GM19467 (cell line): ENCODE measurements at regions not wholly inside any gene's neighbourhood (a gene's known extent, or its start where the extent isn't known, plus 50 kb on each side); places are given as distances from the start of the nearest gene placed in this dataset.
"Not testable (repeated sequence)": the region's sequence is repeated elsewhere in the genome, so short reads cannot be mapped to it uniquely, and the experiment has no call there.

Source experiments
- ATAC-seq: cut with Tn5 transposase; IDR thresholded peaks from one replicate; pipeline ENCODE4 v1.9.1; 2021; ENCODE audit warnings: mild to moderate bottlenecking, moderate library complexity; ENCODE audit not compliant: unreplicated experiment

DNA sequence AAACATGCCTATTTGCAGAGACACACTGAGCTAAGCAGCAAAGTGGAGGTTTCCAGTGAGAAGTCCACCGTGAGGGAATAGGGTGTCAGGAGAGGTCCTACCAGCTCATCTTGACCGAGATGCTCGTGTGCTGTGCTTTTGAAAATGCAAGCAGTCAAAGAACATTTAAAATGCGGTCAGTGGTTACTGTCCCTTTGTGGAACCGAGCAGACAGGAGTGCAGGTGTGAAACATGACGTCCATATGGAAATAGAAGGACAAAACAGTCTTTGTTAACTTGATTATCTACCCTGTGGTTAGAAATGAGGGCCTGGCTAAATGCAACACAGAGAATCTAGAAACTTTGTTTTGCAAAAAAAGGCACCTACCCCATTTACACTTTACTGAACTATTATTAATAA, 473.3 kb downstream of the SPATA31A6 start:
- ATAC-seq: not testable (repeated sequence)

- not testable (repeated sequence) for ATAC-seq
Observed at GRCh38 chr9:42657496-42657895, 474.0 kb downstream of the SPATA31A6 start.

- not testable (repeated sequence) for ATAC-seq
Observed at GRCh38 chr9:42697146-42697545, 513.7 kb downstream of the SPATA31A6 start.

GRCh38 chr9:42702890-42703289, 519.4 kb downstream of the SPATA31A6 start:
- not testable (repeated sequence) for ATAC-seq

- ATAC-seq: not testable (repeated sequence)
Observed at GRCh38 chr9:42724841-42725835, 541.7 kb downstream of the SPATA31A6 start.

- peak; percentile 67 for ATAC-seq
Observed at GRCh38 chr9:42743030-42743814, 559.8 kb downstream of the SPATA31A6 start.

GRCh38 chr9:42757251-42757650, 573.8 kb downstream of the SPATA31A6 start:
- ATAC-seq: not testable (repeated sequence)

GRCh38 chr9:42759320-42759719, 575.9 kb downstream of the SPATA31A6 start:
- not testable (repeated sequence) for ATAC-seq

DNA sequence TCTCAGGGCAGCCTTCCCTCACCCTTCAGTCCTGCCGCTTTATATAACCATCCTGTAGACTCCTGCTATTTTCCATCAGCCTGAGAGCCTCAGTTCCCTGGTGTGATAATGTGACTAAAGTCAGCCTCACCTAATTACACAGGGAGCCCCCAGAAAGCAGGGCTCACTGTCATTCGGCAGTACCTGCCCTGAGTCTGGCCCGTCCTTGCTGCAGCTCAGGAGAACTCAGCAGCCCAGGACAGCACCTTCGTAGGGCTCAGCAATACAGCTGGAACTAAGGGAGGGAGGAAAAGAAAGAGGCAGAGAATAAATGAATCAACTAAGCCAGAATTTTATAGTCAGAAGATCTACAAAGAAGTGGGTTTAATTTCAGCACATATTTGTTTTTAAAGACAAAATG, 598.7 kb downstream of the SPATA31A6 start:
- ATAC-seq: not testable (repeated sequence)

- not testable (repeated sequence) for ATAC-seq
Observed at GRCh38 chr9:42792725-42793124, 609.3 kb downstream of the SPATA31A6 start.

DNA sequence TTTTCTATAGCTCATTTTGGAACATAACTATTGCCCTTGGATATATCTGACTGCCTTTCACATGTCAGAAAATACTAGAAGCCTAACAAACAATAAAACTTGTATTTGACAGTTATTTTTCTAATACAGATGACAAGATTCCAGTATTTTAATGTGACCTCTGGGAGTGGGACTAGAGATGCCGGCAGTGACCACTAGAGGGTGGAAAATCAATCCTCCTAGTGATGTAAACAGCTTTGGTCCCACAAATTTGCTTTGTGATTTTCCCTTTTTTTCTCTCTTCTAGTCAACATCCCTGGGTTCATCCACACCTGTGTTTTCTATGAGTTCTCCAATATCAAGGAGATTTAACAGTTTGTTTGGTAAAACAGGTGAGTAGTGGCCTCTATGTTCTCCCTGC, 615.1 kb downstream of the SPATA31A6 start:
- peak; percentile 66 for ATAC-seq

GRCh38 chr9:42802716-42803115, 619.3 kb downstream of the SPATA31A6 start:
- not testable (repeated sequence) for ATAC-seq

DNA sequence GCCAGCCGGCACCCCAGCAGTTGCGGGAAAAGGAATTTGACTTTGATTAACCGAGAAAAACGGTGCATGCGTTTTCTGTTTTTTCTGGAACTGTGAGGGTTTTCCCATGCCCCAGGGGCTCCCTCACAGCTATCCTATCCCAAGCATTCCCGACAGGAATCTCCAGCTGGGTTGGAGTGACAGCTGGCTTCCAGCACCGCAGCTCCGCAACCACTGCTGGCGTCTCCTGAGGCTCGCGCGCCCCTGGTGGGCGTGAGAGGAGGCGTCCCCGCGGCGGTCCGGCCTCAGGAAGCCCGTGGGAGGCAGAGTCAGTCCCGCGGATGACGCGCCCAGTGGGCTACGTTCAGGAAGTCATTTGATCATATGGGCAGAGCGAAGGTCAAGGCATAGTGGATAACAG, 623.2 kb downstream of the SPATA31A6 start:
- ATAC-seq: not testable (repeated sequence)

- ATAC-seq: not testable (repeated sequence)
Observed at GRCh38 chr9:42821468-42821867, 638.0 kb downstream of the SPATA31A6 start.

- ATAC-seq: not testable (repeated sequence)
Observed at GRCh38 chr9:42848156-42848555, 664.7 kb downstream of the SPATA31A6 start.

DNA sequence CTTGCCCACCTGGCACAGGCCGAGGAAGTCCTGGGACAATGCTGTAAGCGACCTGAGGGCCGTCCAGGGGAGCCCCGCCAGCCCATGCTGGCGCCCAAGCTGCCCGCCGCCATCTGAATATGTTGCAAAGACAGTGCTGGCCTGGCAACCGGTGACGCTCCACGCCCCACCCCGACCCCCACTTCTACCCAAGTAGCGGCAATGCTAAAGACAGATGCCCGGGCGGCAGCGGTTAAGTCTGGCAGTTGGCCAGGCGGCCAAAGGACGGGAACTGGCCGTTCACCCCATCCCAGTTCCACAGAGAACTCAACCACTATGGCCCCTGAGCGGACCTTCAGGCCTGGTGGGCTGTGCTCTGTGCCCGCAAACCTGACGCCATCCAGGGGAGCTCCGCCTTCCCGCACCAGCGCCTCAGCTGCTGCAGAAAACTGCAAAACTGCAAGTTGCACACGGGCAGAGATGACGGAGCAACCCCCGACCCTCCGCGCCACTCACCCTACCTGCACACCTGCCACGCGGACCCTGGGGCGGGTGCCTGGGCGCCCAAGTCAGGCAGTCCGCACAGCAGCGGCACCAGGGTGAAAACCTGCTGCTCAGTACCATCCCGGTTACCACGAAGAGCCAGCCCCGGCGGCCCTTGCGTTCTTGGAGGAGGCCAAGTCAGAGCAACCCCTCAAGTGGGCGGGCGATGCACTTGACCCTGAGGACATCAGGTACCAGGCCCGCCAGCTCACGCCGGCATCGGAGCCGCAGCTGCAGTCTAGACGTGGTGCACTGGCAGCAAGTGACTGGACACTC, 667.6 kb downstream of the SPATA31A6 start:
- ATAC-seq: not testable (repeated sequence)

DNA sequence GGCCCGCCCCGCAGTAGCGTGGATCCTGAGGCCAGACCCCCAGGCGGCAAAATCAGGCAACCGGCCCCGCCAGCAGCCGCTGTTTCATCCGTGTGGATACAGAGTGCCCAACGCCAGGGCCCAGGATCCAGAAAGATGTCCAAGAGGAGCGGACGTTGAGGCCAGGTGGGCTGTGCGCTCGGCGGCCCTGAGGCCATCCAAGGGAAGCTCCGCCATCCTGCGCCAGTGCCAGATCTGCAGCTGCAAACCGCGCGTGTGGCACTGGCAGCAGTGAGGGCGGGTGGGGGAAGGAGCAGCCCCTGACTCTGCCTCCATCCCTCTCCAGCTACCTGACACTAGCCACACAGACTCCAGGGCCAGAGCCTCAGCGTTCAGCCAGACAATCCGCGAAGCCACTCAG, 668.2 kb downstream of the SPATA31A6 start:
- not testable (repeated sequence) for ATAC-seq

DNA sequence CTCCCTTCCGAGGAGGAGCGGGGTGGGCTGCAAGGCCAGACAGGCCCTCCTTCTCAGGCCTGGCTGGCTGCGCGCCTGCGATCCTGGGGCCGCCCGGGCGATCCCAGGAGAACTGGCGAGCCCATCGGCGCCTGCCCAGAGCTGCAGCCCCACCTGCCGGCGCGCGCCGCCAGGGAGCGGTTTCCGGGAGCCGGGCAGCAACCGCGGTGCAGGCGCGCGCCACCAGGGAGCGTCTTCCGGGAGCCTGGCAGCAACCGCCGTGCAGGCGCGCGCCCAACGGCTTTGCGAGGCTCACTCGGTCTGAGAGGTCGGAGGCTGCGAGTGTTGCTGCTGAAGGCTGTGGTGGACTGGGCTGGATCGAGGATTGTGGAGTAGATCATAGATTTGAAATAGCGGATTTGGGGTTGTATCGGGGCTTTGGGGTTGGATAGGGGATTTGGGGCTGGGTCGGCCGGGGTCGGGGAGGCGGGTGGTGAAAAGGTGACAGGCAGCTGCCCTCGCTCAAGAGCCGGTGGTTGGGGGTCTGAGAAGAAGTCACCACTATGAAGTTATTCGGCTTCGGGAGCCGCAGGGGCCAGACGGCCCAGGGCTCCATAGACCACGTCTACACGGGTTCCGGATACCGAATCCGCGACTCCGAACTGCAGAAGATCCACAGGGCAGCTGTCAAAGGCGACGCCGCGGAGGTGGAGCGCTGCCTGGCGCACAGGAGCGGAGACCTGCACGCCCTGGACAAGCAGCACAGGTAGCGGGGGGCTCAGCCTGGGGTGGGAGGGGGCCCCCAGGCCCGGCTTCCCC, 668.9 kb downstream of the SPATA31A6 start:
- ATAC-seq: peak; percentile 95

- not testable (repeated sequence) for ATAC-seq
Observed at GRCh38 chr9:42860133-42860532, 676.7 kb downstream of the SPATA31A6 start.

DNA sequence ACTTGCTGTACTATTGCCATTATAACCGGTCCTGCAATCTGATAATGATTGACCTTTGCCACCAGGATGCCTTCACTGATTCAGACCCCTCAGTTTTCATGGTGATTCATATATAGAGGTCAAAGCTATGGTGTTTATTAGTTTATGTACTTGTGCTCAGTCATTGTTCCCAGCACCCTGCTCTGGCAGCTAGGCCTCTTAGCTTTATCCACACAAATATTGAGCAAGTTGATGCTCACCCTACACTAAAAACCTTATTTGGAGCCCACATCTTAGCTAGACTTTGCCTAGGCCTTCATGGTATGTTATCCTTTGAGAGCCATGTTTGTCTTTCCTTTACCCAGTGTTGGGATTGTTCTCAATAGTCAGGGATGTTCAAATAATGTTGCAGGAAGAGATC, 679.0 kb downstream of the SPATA31A6 start:
- ATAC-seq: not testable (repeated sequence)
